ENCODE measurements at regions not wholly inside any gene's neighbourhood (a gene's known extent, or its start where the extent isn't known, plus 50 kb on each side); places are given as distances from the start of the nearest gene placed in this dataset.

- ChIA-PET POLR2A (no interaction called here), CTCF (interaction anchor here (0.9 kb wide), 1 partner anchor 8 kb away, joined by 3 read pairs; no protein-coding TSS in a partner anchor)
- FAIRE-seq (no peak), ATAC-seq (no peak), DNase-seq (ENCODE audit: low read depth in 1 of 2, low spot score in 1 of 2) (no peak)
- no peaks in the 10 kb centered on the region for H3K9me3 ChIP-seq
- H3K27ac ChIP-seq: no peak overlapping the region
- H3K4me1 ChIP-seq: no peaks in the 10 kb centered on the region
- TF ChIP-seq CTCF (IDR thresholded peaks at IDR 0.05): no peak
- TF ChIP-seq PHF8 (IDR thresholded peaks at IDR 0.05; ENCODE audit: borderline replicate concordance, low read depth): no peak
- no peak for TF ChIP-seq CHD4 (IDR thresholded peaks at IDR 0.05; ENCODE audit: borderline replicate concordance)
- no peak for TF ChIP-seq RCOR1 (IDR thresholded peaks at IDR 0.05; ENCODE audit: low read depth, low read length)
- TF ChIP-seq BCL3 (IDR thresholded peaks at IDR 0.05): no peak
- TF ChIP-seq ZNF302 (CRISPR knock-in tag; IDR thresholded peaks at IDR 0.05): no peak
- TF ChIP-seq EP300 (IDR thresholded peaks at IDR 0.05): no peak
- TF ChIP-seq BHLHE40 (IDR thresholded peaks at IDR 0.05; ENCODE audit: low read depth, low read length): no peak
- no peak for TF ChIP-seq SMC3 (IDR thresholded peaks at IDR 0.05)
- H3K4me2 ChIP-seq: no peak overlapping the region
- H3K4me3 ChIP-seq: no peak overlapping the region
- WGBS (ENCODE audit: missing lambda C conversion rate): 46% methylated on average over 5 of the region's 5 CpGs
These were observed 267.6 kb downstream of the SETD4 start for GRCh38 chr21:35792569-35793305.

GRCh38 chr21:35791541-35792325, 268.6 kb downstream of the SETD4 start:
- no peak for TF ChIP-seq SMC3 (IDR thresholded peaks at IDR 0.05)
- TF ChIP-seq ZC3H11A (IDR thresholded peaks at IDR 0.05): no peak
- no peak for TF ChIP-seq POLR2A (IDR thresholded peaks at IDR 0.05; ENCODE audit: low read length)
- no peak for TF ChIP-seq RAD21 (conservative IDR thresholded peaks at IDR 0.05 in 1 of 2, IDR thresholded peaks at IDR 0.05 in 1 of 2)
- no peak for TF ChIP-seq PHF8 (IDR thresholded peaks at IDR 0.05; ENCODE audit: borderline replicate concordance, low read depth)
- TF ChIP-seq JUNB (IDR thresholded peaks at IDR 0.05): no peak
- TF ChIP-seq JUN (IDR thresholded peaks at IDR 0.05): no peak
- no peak for TF ChIP-seq HES2 (IDR thresholded peaks at IDR 0.05)
- TF ChIP-seq HEYL (CRISPR knock-in tag; IDR thresholded peaks at IDR 0.05): no peak
- no peak for TF ChIP-seq MAFK (IDR thresholded peaks at IDR 0.05; ENCODE audit: partially characterized antibody)
- no peak for TF ChIP-seq POLR2AphosphoS2 (conservative IDR thresholded peaks at IDR 0.05; ENCODE audit: low read length)
- no peak for TF ChIP-seq REST (IDR thresholded peaks at IDR 0.05)
- TF ChIP-seq BHLHE40 (IDR thresholded peaks at IDR 0.05; ENCODE audit: low read depth, low read length): no peak
- TF ChIP-seq RFX5 (IDR thresholded peaks at IDR 0.05): no peak
- TF ChIP-seq USF2 (IDR thresholded peaks at IDR 0.05): no peak
- TF ChIP-seq HOXA7 (CRISPR knock-in tag; IDR thresholded peaks at IDR 0.05): no peak
- no peak for TF ChIP-seq RARB (CRISPR knock-in tag; IDR thresholded peaks at IDR 0.05)
- no peak for TF ChIP-seq TP53 (CRISPR knock-in tag; IDR thresholded peaks at IDR 0.05)
- TF ChIP-seq E2F6 (IDR thresholded peaks at IDR 0.05; ENCODE audit: borderline replicate concordance, low read depth): no peak
- Histone ChIP-seq H3K4me3 (no peak overlapping the region), H3K4me2 (no peak overlapping the region), H3K27ac (no peak overlapping the region), H3K9me3 (no peaks in the 10 kb centered on the region), H3K4me1 (no peaks in the 10 kb centered on the region)
- FAIRE-seq (no peak), ATAC-seq (no peak), DNase-seq (ENCODE audit: low read depth in 1 of 2, low spot score in 1 of 2) (no peak)
- ChIA-PET CTCF (interaction anchor here (0.9 kb wide), 1 partner anchor 9 kb away, joined by 3 read pairs; no protein-coding TSS in a partner anchor), POLR2A (no interaction called here)
- WGBS (ENCODE audit: missing lambda C conversion rate): 41% methylated on average over 10 of the region's 10 CpGs

Data from A549 (cell line).